ENCODE measurements at regions not wholly inside any gene's neighbourhood (a gene's known extent, or its start where the extent isn't known, plus 50 kb on each side); places are given as distances from the start of the nearest gene placed in this dataset.

- Histone ChIP-seq H4K20me1 (ENCODE audit: insufficient read depth, low read length) (no peaks in the 10 kb centered on the region), H3K4me3 (replicated peaks in 1 of 3; ENCODE audit: insufficient read depth in 1 of 3, low read depth in 2 of 3, low read length in 3 of 3) (no peak overlapping the region), H3K4me2 (ENCODE audit: low read depth, low read length) (no peak overlapping the region), H3K36me3 (replicated peaks in 1 of 2; ENCODE audit: control insufficient read depth in 1 of 2, insufficient read depth in 2 of 2, low read length in 2 of 2) (no peaks in the 10 kb centered on the region), H3K79me2 (ENCODE audit: insufficient read depth, low read length) (no peaks in the 10 kb centered on the region), H3K9me3 (ENCODE audit: low read length) (no peaks in the 10 kb centered on the region), H2AFZ (ENCODE audit: low read length) (no peak overlapping the region), H3K27ac (ENCODE audit: extremely low read length, insufficient read depth, low read length) (no peak overlapping the region), H3K9ac (ENCODE audit: insufficient read depth, low read depth, low read length) (no peak overlapping the region), H3K4me1 (ENCODE audit: insufficient read depth, low read length) (no peaks in the 10 kb centered on the region), H3K27me3 (ENCODE audit: control insufficient read depth in 1 of 2, insufficient read depth in 2 of 2, low read length in 2 of 2) (peaks cover 0 to 28% of the 10 kb centered on the region in 2 experiments; a peak in 4 of 5 replicates)
- in situ Hi-C loops (cut with HindIII; ENCODE audit: extremely low pct_ligation_motif_present, low pct_unique_long_range_greater_than_20kb) (loop anchor here (10.0 to 25.0 kb wide), 3 partner anchors 270 to 667 kb away; no protein-coding TSS in a partner anchor), intact Hi-C loops (cut with micrococcal nuclease; ENCODE audit: unreplicated experiment) (no loop called here)
- FAIRE-seq (no peak), DNase-seq (ENCODE audit: low spot score) (no peak), ATAC-seq (no peak)
- 0% methylated on average over 7 of the region's 7 CpGs for WGBS (ENCODE audit: low lambda C conversion rate)
- TF ChIP-seq BCL3 (CRISPR knock-in tag; IDR thresholded peaks at IDR 0.05): no peak
- ChIA-PET POLR2A (no interaction called here), CTCF (ENCODE audit: low intra/inter-chr PET ratio, low total read pairs) (no interaction called here)
- BruUV-seq (replicated peaks): no TSS peak
These were observed 85.0 kb upstream of the SEC11C start for GRCh38 chr18:59054496-59055287.

DNA sequence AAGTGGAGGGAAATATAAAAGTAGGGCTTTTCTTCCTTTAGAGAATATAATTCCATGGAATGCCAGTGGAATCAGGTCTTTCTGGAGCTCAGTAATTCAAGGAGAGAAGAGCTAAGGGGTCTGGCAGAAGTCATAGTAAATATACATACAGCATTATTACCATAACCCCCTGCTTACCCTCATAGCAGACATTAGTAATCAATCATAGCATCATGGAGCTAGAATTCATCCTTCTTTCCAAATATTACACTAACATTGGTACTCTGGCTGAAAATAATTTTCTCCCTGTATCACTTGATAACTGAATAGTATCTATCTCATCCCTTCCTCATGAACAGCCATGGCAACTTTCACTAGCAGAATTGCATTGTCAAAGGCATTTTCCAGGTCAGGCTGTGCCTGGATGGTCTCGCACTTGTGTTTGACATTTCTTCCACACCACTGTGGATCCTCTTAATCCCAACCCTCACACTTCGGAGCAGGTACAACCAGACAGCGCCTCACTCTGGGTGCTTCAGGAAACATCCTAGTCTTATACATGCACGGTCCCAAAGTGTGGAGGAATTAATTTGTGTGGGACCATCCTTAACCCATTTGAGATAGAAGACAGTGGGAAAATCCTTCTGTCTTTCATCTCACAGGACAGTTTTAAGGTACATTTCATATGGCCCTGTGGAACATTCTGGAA, 84.2 kb upstream of the SEC11C start:
- no peaks in the 10 kb centered on the region for H3K36me3 ChIP-seq (replicated peaks in 1 of 2; ENCODE audit: control insufficient read depth in 1 of 2, insufficient read depth in 2 of 2, low read length in 2 of 2)
- peaks cover 0 to 21% of the 10 kb centered on the region in 2 experiments; a peak in 4 of 5 replicates for H3K27me3 ChIP-seq (ENCODE audit: control insufficient read depth in 1 of 2, insufficient read depth in 2 of 2, low read length in 2 of 2)
- ATAC-seq (no peak), FAIRE-seq (no peak), DNase-seq (ENCODE audit: low spot score) (no peak)
- H3K4me2 ChIP-seq (ENCODE audit: low read depth, low read length): no peak overlapping the region
- CTCF ChIA-PET (ENCODE audit: low intra/inter-chr PET ratio, low total read pairs): no interaction called here
- no peak overlapping the region for H3K4me3 ChIP-seq (replicated peaks in 1 of 3; ENCODE audit: insufficient read depth in 1 of 3, low read depth in 2 of 3, low read length in 3 of 3)
- no peaks in the 10 kb centered on the region for H3K9me3 ChIP-seq (ENCODE audit: low read length)
- no peaks in the 10 kb centered on the region for H4K20me1 ChIP-seq (ENCODE audit: insufficient read depth, low read length)
- H2AFZ ChIP-seq (ENCODE audit: low read length): no peak overlapping the region
- no TSS peak for BruUV-seq (replicated peaks)
- 33% methylated on average over 4 of the region's 4 CpGs for WGBS (ENCODE audit: low lambda C conversion rate)
- POLR2A ChIA-PET: no interaction called here
- no peaks in the 10 kb centered on the region for H3K79me2 ChIP-seq (ENCODE audit: insufficient read depth, low read length)
- H3K27ac ChIP-seq (ENCODE audit: extremely low read length, insufficient read depth, low read length): no peak overlapping the region
- TF ChIP-seq ZNF839 (CRISPR knock-in tag; IDR thresholded peaks at IDR 0.05; ENCODE audit: borderline replicate concordance): no peak
- TF ChIP-seq KAT2B (IDR thresholded peaks at IDR 0.05; ENCODE audit: borderline replicate concordance, low read depth, low read length): no peak
- no peak for TF ChIP-seq ZBTB14 (CRISPR knock-in tag; IDR thresholded peaks at IDR 0.05)
- in situ Hi-C loops (cut with HindIII; ENCODE audit: extremely low pct_ligation_motif_present, low pct_unique_long_range_greater_than_20kb) (loop anchor here (10.0 to 25.0 kb wide), 3 partner anchors 271 to 668 kb away; no protein-coding TSS in a partner anchor), intact Hi-C loops (cut with micrococcal nuclease; ENCODE audit: unreplicated experiment) (no loop called here)
- no peak overlapping the region for H3K9ac ChIP-seq (ENCODE audit: insufficient read depth, low read depth, low read length)
- H3K4me1 ChIP-seq (ENCODE audit: insufficient read depth, low read length): no peaks in the 10 kb centered on the region

All from HepG2 (cell line).